Transverse colon (tissue), 4 donors: ENCODE measurements at regions not wholly inside any gene's neighbourhood (a gene's known extent, or its start where the extent isn't known, plus 50 kb on each side); places are given as distances from the start of the nearest gene placed in this dataset.

ENCODE experiments used
- CTCF ChIP-seq, 5 experiments: fragments of 200-600 bp in 3 of 5; fragments of 450-650 bp in 2 of 5; sonication (generic) in 3 of 5; IDR thresholded peaks; 1 replicate in 2 of 5; 2 replicates in 3 of 5; pipeline ENCODE4 v1.5.1; 2016 to 2017; ENCODE audit warnings: antibody characterized with exemption in 5 of 5, inconsistent platforms in 3 of 5, mild to moderate bottlenecking in 2 of 5, moderate library complexity in 1 of 5
- EP300 ChIP-seq: sonication (generic); formaldehyde crosslinking; IDR thresholded peaks from one replicate; pipeline ENCODE4 v1.6.1; 2017; ENCODE audit warnings: antibody characterized with exemption, low read depth
- POLR2A ChIP-seq: fragments of 450-650 bp; IDR thresholded peaks from one replicate; pipeline ENCODE4 v1.6.1; 2016; ENCODE audit warnings: antibody characterized with exemption, mild to moderate bottlenecking, moderate library complexity
- POLR2AphosphoS5 ChIP-seq, 3 donors: sonication (generic); formaldehyde crosslinking; IDR thresholded peaks; one replicate each; pipeline ENCODE4 v1.6.1; 2016; ENCODE audit warnings: antibody characterized with exemption in 3 of 3

GRCh38 chr2:126329173-126329572 lies 326.8 kb upstream of the GYPC start:
- TF ChIP-seq EP300 (no peak), CTCF (IDR thresholded peaks at IDR 0.05) (no peak), POLR2A (no peak), POLR2AphosphoS5 (IDR thresholded peaks at IDR 0.05) (no peak)
